HuH-7 (cell line): ENCODE measurements at regions not wholly inside any gene's neighbourhood (a gene's known extent, or its start where the extent isn't known, plus 50 kb on each side); places are given as distances from the start of the nearest gene placed in this dataset.

Experiments used
- DNase-seq: peaks from one replicate; pipeline ENCODE4 v3.0.0; 2011; ENCODE audit warnings: low spot score

- DNase-seq, result no peak
Measured at GRCh38 chr1:187310038-187310631, 481.4 kb downstream of the PLA2G4A start.

- DNase-seq, result no peak
Measured at GRCh38 chr1:187313115-187313514, 484.4 kb downstream of the PLA2G4A start.

- DNase-seq, result no peak
Measured at GRCh38 chr1:187326557-187326956, 497.8 kb downstream of the PLA2G4A start.

GRCh38 chr1:187336441-187337168, 507.9 kb downstream of the PLA2G4A start:
- no peak for DNase-seq

- no peak for DNase-seq
Measured at GRCh38 chr1:187338762-187339412, 510.1 kb downstream of the PLA2G4A start.

GRCh38 chr1:187342495-187342894, 513.7 kb downstream of the PLA2G4A start:
- DNase-seq, result no peak

GRCh38 chr1:187374082-187374481, 545.3 kb downstream of the PLA2G4A start:
- DNase-seq, result no peak

GRCh38 chr1:187374742-187375141, 546.0 kb downstream of the PLA2G4A start:
- no peak for DNase-seq

GRCh38 chr1:187383366-187383765, 554.6 kb downstream of the PLA2G4A start:
- DNase-seq, result no peak

GRCh38 chr1:187384504-187384903, 555.8 kb downstream of the PLA2G4A start:
- DNase-seq, result no peak

GRCh38 chr1:187390215-187390818, 561.6 kb downstream of the PLA2G4A start:
- DNase-seq, result no peak

GRCh38 chr1:187396226-187396625, 567.5 kb downstream of the PLA2G4A start:
- no peak for DNase-seq

- no peak for DNase-seq
Measured at GRCh38 chr1:187396929-187397796, 568.4 kb downstream of the PLA2G4A start.

GRCh38 chr1:187408212-187409004, 579.7 kb downstream of the PLA2G4A start:
- no peak for DNase-seq

GRCh38 chr1:187409341-187409740, 580.6 kb downstream of the PLA2G4A start:
- DNase-seq, result no peak

- DNase-seq, result no peak
Measured at GRCh38 chr1:187411118-187411517, 582.4 kb downstream of the PLA2G4A start.

- peak; percentile 3 for DNase-seq
Measured at GRCh38 chr1:187413405-187414169, 584.8 kb downstream of the PLA2G4A start.

GRCh38 chr1:187415065-187415464, 586.3 kb downstream of the PLA2G4A start:
- no peak for DNase-seq

GRCh38 chr1:187417520-187417919, 588.8 kb downstream of the PLA2G4A start:
- DNase-seq, result no peak

GRCh38 chr1:187433598-187433997, 604.8 kb downstream of the PLA2G4A start:
- no peak for DNase-seq
